ENCODE measurements at regions not wholly inside any gene's neighbourhood (a gene's known extent, or its start where the extent isn't known, plus 50 kb on each side); places are given as distances from the start of the nearest gene placed in this dataset.

DNA sequence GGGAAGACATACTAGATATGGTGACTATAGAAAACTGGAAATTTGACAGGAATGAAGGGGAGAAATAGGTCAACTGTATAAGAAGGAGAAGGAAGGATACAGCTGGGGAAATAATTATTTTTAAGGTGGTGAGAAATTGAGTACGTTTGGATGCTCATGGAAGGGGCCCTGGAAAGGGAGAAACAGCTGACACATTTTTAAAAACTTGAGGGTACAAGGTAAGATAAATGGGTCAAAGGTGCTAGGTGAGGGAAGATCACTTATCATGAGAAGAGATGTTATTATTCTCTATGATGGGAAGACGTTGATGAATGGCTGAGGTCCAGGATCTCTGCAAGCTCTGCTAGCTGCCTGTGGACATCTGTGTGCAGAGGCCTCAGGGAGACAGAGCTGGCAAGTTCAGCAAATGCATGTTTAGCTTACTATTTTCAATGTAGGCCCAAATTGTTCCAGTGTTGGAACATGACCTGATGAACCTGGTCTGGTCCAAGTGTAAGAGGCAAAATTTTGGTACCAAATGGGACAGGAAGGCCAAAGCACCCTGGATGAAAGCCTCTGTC is 181.7 kb downstream of the MTRR start:
- Histone ChIP-seq H3K4ac (replicated peaks; ENCODE audit: insufficient read length, low read depth, low read length) (no peak overlapping the region), H3K56ac (replicated peaks; ENCODE audit: insufficient read length, low read depth, low read length) (no peak overlapping the region), H3K4me3 (ENCODE audit: extremely low read depth in 1 of 4, insufficient read depth in 2 of 4, low read depth in 3 of 4, low read length in 4 of 4) (no peak overlapping the region), H2BK120ac (replicated peaks; ENCODE audit: low read depth, low read length) (no peak overlapping the region), H2AFZ (ENCODE audit: low read length) (no peak overlapping the region), H3K14ac (ENCODE audit: insufficient read length) (no peak overlapping the region), H3K23me2 (ENCODE audit: low read depth, low read length) (peaks cover 4% of the 10 kb centered on the region; the same call in 1 of the 2 replicates), H3K27me3 (replicated peaks in 1 of 4; ENCODE audit: control insufficient read depth in 3 of 4, extremely low read depth in 1 of 4, insufficient read depth in 3 of 4, low read length in 3 of 4) (no peaks in the 10 kb centered on the region), H4K8ac (ENCODE audit: extremely low read depth, insufficient read depth, low read length) (no peak overlapping the region), H3K79me1 (ENCODE audit: low read depth, low read length) (no peaks in the 10 kb centered on the region), H3K9me3 (ENCODE audit: insufficient read depth in 2 of 2, low read depth in 1 of 2, low read length in 1 of 2) (no peaks in the 10 kb centered on the region), H2BK12ac (ENCODE audit: low read depth, low read length) (no peak overlapping the region), H3K18ac (ENCODE audit: extremely low read depth, low read length) (no peak overlapping the region), H4K91ac (replicated peaks; ENCODE audit: insufficient read length, low read length) (no peak overlapping the region), H3K23ac (ENCODE audit: insufficient read length) (no peak overlapping the region), H3K36me3 (ENCODE audit: control insufficient read depth in 2 of 4, insufficient read depth in 4 of 4, low read length in 3 of 4) (no peaks in the 10 kb centered on the region), H3K27ac (ENCODE audit: low read depth, low read length) (no peak overlapping the region), H3K79me2 (ENCODE audit: control insufficient read depth in 1 of 2, insufficient read depth in 2 of 2, low read length in 2 of 2) (no peaks in the 10 kb centered on the region), H4K5ac (ENCODE audit: insufficient read length, low read depth, low read length) (no peak overlapping the region), H3K4me1 (replicated peaks in 1 of 4; ENCODE audit: control insufficient read depth in 3 of 4, insufficient read depth in 4 of 4, low read length in 3 of 4) (peaks cover 0 to 6% (median 0%) of the 10 kb centered on the region in 4 experiments; a peak in 1 of 7 replicates), H2BK5ac (ENCODE audit: low read depth, low read length) (no peak overlapping the region), H4K20me1 (replicated peaks in 1 of 2; ENCODE audit: control insufficient read depth in 1 of 2, insufficient read depth in 2 of 2, low read length in 2 of 2) (no peaks in the 10 kb centered on the region), H2AK5ac (ENCODE audit: low read depth, low read length) (no peak overlapping the region), H2BK15ac (ENCODE audit: low read length) (no peak overlapping the region), H3K4me2 (ENCODE audit: insufficient read depth in 1 of 2, low read depth in 2 of 2, low read length in 2 of 2) (no peak overlapping the region), H3K9ac (replicated peaks in 1 of 4; ENCODE audit: extremely low read depth in 1 of 4, low read depth in 3 of 4, low read length in 3 of 4) (no peak overlapping the region), H2BK20ac (ENCODE audit: low read length) (no peak overlapping the region)
- FAIRE-seq (no peak), DNase-seq (ENCODE audit: low read depth in 1 of 2, low spot score in 2 of 2) (no peak)
- CTCF ChIA-PET (ENCODE audit: partially characterized antibody) = no interaction called here
- POLR2A ChIA-PET (ENCODE audit: partially characterized antibody) = no interaction called here
- 87 to 100% methylated on average over 1 to 2 of the region's 2 CpGs for WGBS, 2 experiments (ENCODE audit: extremely low coverage in 1 of 2, insufficient coverage in 1 of 2, insufficient read length in 1 of 2, insufficient replicate concordance in 2 of 2, low coverage in 1 of 2, low lambda C conversion rate in 2 of 2, missing lambda C conversion rate in 1 of 2)
- no peak for TF ChIP-seq SP1 (IDR thresholded peaks at IDR 0.05; ENCODE audit: low read depth, low read length)
- no peak for TF ChIP-seq GTF2F1 (IDR thresholded peaks at IDR 0.05; ENCODE audit: borderline replicate concordance, low read depth, low read length)
- no peak for TF ChIP-seq RXRA (IDR thresholded peaks at IDR 0.05; ENCODE audit: insufficient read depth, low read depth, low read length)
- TF ChIP-seq POLR2AphosphoS5 (IDR thresholded peaks at IDR 0.05; ENCODE audit: low read depth, low read length) = no peak
- TF ChIP-seq CTBP2 (IDR thresholded peaks at IDR 0.05; ENCODE audit: borderline replicate concordance, insufficient read depth, insufficient read length, low read length) = no peak
- TF ChIP-seq SRF (IDR thresholded peaks at IDR 0.05; ENCODE audit: low read depth, low read length) = no peak
- TF ChIP-seq KDM5A (IDR thresholded peaks at IDR 0.05; ENCODE audit: low read length) = no peak
- no peak for TF ChIP-seq POLR2A (IDR thresholded peaks at IDR 0.05; ENCODE audit: control extremely low read depth in 1 of 2, low read depth in 2 of 2, low read length in 2 of 2)
- TF ChIP-seq TAF7 (optimal IDR thresholded peaks at IDR 0.05; ENCODE audit: borderline replicate concordance, low read depth, low read length) = no peak
- TF ChIP-seq GABPA (IDR thresholded peaks at IDR 0.05; ENCODE audit: borderline replicate concordance, insufficient read depth, low read length) = no peak
- TF ChIP-seq, protein P1, sequence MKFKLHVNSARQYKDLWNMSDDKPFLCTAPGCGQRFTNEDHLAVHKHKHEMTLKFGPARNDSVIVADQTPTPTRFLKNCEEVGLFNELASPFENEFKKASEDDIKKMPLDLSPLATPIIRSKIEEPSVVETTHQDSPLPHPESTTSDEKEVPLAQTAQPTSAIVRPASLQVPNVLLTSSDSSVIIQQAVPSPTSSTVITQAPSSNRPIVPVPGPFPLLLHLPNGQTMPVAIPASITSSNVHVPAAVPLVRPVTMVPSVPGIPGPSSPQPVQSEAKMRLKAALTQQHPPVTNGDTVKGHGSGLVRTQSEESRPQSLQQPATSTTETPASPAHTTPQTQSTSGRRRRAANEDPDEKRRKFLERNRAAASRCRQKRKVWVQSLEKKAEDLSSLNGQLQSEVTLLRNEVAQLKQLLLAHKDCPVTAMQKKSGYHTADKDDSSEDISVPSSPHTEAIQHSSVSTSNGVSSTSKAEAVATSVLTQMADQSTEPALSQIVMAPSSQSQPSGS (IDR thresholded peaks at IDR 0.05; ENCODE audit: low read length) = no peak
- no peak for TF ChIP-seq NANOG (IDR thresholded peaks at IDR 0.05; ENCODE audit: insufficient read depth, low read depth, low read length, poor library complexity, severe bottlenecking)
- no peak for TF ChIP-seq ZNF274 (IDR thresholded peaks at IDR 0.05; ENCODE audit: borderline replicate concordance, extremely low read depth, low read length)

All from H1 (cell line).